Transverse colon (tissue), 4 donors: ENCODE measurements at regions not wholly inside any gene's neighbourhood (a gene's known extent, or its start where the extent isn't known, plus 50 kb on each side); places are given as distances from the start of the nearest gene placed in this dataset.

Experiments used
- CTCF ChIP-seq, 5 experiments: fragments of 200-600 bp in 3 of 5; fragments of 450-650 bp in 2 of 5; sonication (generic) in 3 of 5; IDR thresholded peaks; 1 replicate in 2 of 5; 2 replicates in 3 of 5; pipeline ENCODE4 v1.5.1; 2016 to 2017; ENCODE audit warnings: antibody characterized with exemption in 5 of 5, inconsistent platforms in 3 of 5, mild to moderate bottlenecking in 2 of 5, moderate library complexity in 1 of 5
- POLR2A ChIP-seq: fragments of 450-650 bp; IDR thresholded peaks from one replicate; pipeline ENCODE4 v1.6.1; 2016; ENCODE audit warnings: antibody characterized with exemption, mild to moderate bottlenecking, moderate library complexity
- POLR2AphosphoS5 ChIP-seq, 3 donors: sonication (generic); formaldehyde crosslinking; IDR thresholded peaks; one replicate each; pipeline ENCODE4 v1.6.1; 2016; ENCODE audit warnings: antibody characterized with exemption in 3 of 3

GRCh38 chr4:74632634-74633033 is 161.7 kb downstream of the BTC start:
- TF ChIP-seq CTCF (IDR thresholded peaks at IDR 0.05): no peak
- TF ChIP-seq POLR2A: no peak
- TF ChIP-seq POLR2AphosphoS5 (IDR thresholded peaks at IDR 0.05): no peak
